ENCODE measurements at regions not wholly inside any gene's neighbourhood (a gene's known extent, or its start where the extent isn't known, plus 50 kb on each side); places are given as distances from the start of the nearest gene placed in this dataset.

GRCh38 chr15:46580487-46580886 is 945.7 kb downstream of the SQOR start:
- Histone ChIP-seq H3K36me3 (ENCODE audit: control insufficient read depth, insufficient read depth, low read length) (no peaks in the 10 kb centered on the region), H3K4me1 (ENCODE audit: control insufficient read depth, insufficient read depth, low read length) (no peaks in the 10 kb centered on the region), H3K27ac (ENCODE audit: low read length) (no peak overlapping the region), H3K4me3 (ENCODE audit: low read depth in 2 of 2, low read length in 2 of 2) (no peak overlapping the region), H3K27me3 (ENCODE audit: control insufficient read depth, insufficient read depth, low read length) (no peaks in the 10 kb centered on the region), H3K9me3 (ENCODE audit: control insufficient read depth, insufficient read depth, low read depth, low read length) (no peaks in the 10 kb centered on the region)
- no peak for ATAC-seq
- no peak for DNase-seq (ENCODE audit: low read depth, low spot score)
- POLR2A ChIA-PET, result no interaction called here
- CTCF ChIA-PET, result no interaction called here
- intact Hi-C loops (cut with micrococcal nuclease; ENCODE audit: unreplicated experiment) (no loop called here), in situ Hi-C loops (cut with HindIII; ENCODE audit: low pct_unique_long_range_greater_than_20kb, low sequenced_read_pairs) (no loop called here)
- no TSS peak for BruUV-seq (replicated peaks)
- TF ChIP-seq, protein P1, sequence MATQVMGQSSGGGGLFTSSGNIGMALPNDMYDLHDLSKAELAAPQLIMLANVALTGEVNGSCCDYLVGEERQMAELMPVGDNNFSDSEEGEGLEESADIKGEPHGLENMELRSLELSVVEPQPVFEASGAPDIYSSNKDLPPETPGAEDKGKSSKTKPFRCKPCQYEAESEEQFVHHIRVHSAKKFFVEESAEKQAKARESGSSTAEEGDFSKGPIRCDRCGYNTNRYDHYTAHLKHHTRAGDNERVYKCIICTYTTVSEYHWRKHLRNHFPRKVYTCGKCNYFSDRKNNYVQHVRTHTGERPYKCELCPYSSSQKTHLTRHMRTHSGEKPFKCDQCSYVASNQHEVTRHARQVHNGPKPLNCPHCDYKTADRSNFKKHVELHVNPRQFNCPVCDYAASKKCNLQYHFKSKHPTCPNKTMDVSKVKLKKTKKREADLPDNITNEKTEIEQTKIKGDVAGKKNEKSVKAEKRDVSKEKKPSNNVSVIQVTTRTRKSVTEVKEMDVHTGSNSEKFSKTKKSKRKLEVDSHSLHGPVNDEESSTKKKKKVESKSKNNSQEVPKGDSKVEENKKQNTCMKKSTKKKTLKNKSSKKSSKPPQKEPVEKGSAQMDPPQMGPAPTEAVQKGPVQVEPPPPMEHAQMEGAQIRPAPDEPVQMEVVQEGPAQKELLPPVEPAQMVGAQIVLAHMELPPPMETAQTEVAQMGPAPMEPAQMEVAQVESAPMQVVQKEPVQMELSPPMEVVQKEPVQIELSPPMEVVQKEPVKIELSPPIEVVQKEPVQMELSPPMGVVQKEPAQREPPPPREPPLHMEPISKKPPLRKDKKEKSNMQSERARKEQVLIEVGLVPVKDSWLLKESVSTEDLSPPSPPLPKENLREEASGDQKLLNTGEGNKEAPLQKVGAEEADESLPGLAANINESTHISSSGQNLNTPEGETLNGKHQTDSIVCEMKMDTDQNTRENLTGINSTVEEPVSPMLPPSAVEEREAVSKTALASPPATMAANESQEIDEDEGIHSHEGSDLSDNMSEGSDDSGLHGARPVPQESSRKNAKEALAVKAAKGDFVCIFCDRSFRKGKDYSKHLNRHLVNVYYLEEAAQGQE (IDR thresholded peaks at IDR 0.05; ENCODE audit: insufficient read depth in 1 of 2, low read depth in 2 of 2, low read length in 1 of 2), result no peak
- TF ChIP-seq, protein P2, sequence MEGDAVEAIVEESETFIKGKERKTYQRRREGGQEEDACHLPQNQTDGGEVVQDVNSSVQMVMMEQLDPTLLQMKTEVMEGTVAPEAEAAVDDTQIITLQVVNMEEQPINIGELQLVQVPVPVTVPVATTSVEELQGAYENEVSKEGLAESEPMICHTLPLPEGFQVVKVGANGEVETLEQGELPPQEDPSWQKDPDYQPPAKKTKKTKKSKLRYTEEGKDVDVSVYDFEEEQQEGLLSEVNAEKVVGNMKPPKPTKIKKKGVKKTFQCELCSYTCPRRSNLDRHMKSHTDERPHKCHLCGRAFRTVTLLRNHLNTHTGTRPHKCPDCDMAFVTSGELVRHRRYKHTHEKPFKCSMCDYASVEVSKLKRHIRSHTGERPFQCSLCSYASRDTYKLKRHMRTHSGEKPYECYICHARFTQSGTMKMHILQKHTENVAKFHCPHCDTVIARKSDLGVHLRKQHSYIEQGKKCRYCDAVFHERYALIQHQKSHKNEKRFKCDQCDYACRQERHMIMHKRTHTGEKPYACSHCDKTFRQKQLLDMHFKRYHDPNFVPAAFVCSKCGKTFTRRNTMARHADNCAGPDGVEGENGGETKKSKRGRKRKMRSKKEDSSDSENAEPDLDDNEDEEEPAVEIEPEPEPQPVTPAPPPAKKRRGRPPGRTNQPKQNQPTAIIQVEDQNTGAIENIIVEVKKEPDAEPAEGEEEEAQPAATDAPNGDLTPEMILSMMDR (IDR thresholded peaks at IDR 0.05), result no peak
- TF ChIP-seq POLR2AphosphoS5 (IDR thresholded peaks at IDR 0.05; ENCODE audit: low read depth, low read length) (no peak), SIN3A (IDR thresholded peaks at IDR 0.05; ENCODE audit: borderline replicate concordance, insufficient read depth, low read depth, low read length) (no peak), TCF7L2 (IDR thresholded peaks at IDR 0.05; ENCODE audit: low read depth, low read length) (no peak)

- CTCF ChIA-PET, result no interaction called here
- intact Hi-C loops (cut with micrococcal nuclease; ENCODE audit: unreplicated experiment) (no loop called here), in situ Hi-C loops (cut with HindIII; ENCODE audit: low pct_unique_long_range_greater_than_20kb, low sequenced_read_pairs) (no loop called here)
- no peaks in the 10 kb centered on the region for H3K27me3 ChIP-seq (ENCODE audit: control insufficient read depth, insufficient read depth, low read length)
- BruUV-seq (replicated peaks), result no TSS peak
- POLR2A ChIA-PET, result no interaction called here
- H3K4me1 ChIP-seq (ENCODE audit: control insufficient read depth, insufficient read depth, low read length), result no peaks in the 10 kb centered on the region
- TF ChIP-seq, protein P1 (IDR thresholded peaks at IDR 0.05; ENCODE audit: insufficient read depth in 1 of 2, low read depth in 2 of 2, low read length in 1 of 2), result no peak
- TF ChIP-seq, protein P2 (IDR thresholded peaks at IDR 0.05), result no peak
- TF ChIP-seq SIN3A (IDR thresholded peaks at IDR 0.05; ENCODE audit: borderline replicate concordance, insufficient read depth, low read depth, low read length) (no peak), TCF7L2 (IDR thresholded peaks at IDR 0.05; ENCODE audit: low read depth, low read length) (no peak), POLR2AphosphoS5 (IDR thresholded peaks at IDR 0.05; ENCODE audit: low read depth, low read length) (no peak)
- no peak overlapping the region for H3K27ac ChIP-seq (ENCODE audit: low read length)
- H3K4me3 ChIP-seq (ENCODE audit: low read depth in 2 of 2, low read length in 2 of 2), result no peak overlapping the region
- DNase-seq (ENCODE audit: low read depth, low spot score) (no peak), ATAC-seq (no peak)
- H3K36me3 ChIP-seq (ENCODE audit: control insufficient read depth, insufficient read depth, low read length), result no peaks in the 10 kb centered on the region
- no peaks in the 10 kb centered on the region for H3K9me3 ChIP-seq (ENCODE audit: control insufficient read depth, insufficient read depth, low read depth, low read length)
These were observed 946.1 kb downstream of the SQOR start for GRCh38 chr15:46580924-46581323.
